GM21619 (cell line): ENCODE measurements at regions not wholly inside any gene's neighbourhood (a gene's known extent, or its start where the extent isn't known, plus 50 kb on each side); places are given as distances from the start of the nearest gene placed in this dataset.
"Not testable (repeated sequence)": the region's sequence is repeated elsewhere in the genome, so short reads cannot be mapped to it uniquely, and the experiment has no call there.

Source experiments
- ATAC-seq: cut with Tn5 transposase; IDR thresholded peaks from one replicate; pipeline ENCODE4 v1.9.1; 2021; ENCODE audit not compliant: unreplicated experiment

- no peak for ATAC-seq
Measured at GRCh38 chr2:52501715-52502475, 1265.7 kb upstream of the CHAC2 start.

GRCh38 chr2:52500561-52500960, 1267.0 kb upstream of the CHAC2 start:
- no peak for ATAC-seq

- no peak for ATAC-seq
Measured at GRCh38 chr2:52498077-52498750, 1269.4 kb upstream of the CHAC2 start.

- no peak for ATAC-seq
Measured at GRCh38 chr2:52495816-52496215, 1271.8 kb upstream of the CHAC2 start.

GRCh38 chr2:52477166-52477565, 1290.4 kb upstream of the CHAC2 start:
- ATAC-seq, result no peak

- ATAC-seq, result no peak
Measured at GRCh38 chr2:52475590-52475989, 1292.0 kb upstream of the CHAC2 start.

- no peak for ATAC-seq
Measured at GRCh38 chr2:52474091-52474490, 1293.5 kb upstream of the CHAC2 start.

GRCh38 chr2:52473526-52473925, 1294.1 kb upstream of the CHAC2 start:
- no peak for ATAC-seq

- ATAC-seq, result not testable (repeated sequence)
Measured at GRCh38 chr2:52470457-52470856, 1297.1 kb upstream of the CHAC2 start.

- no peak for ATAC-seq
Measured at GRCh38 chr2:52467189-52467588, 1300.4 kb upstream of the CHAC2 start.

GRCh38 chr2:52465287-52465686, 1302.3 kb upstream of the CHAC2 start:
- ATAC-seq, result no peak

GRCh38 chr2:52463457-52463856, 1304.1 kb upstream of the CHAC2 start:
- no peak for ATAC-seq

GRCh38 chr2:52456561-52457377, 1310.8 kb upstream of the CHAC2 start:
- ATAC-seq, result no peak

- no peak for ATAC-seq
Measured at GRCh38 chr2:52454962-52455361, 1312.6 kb upstream of the CHAC2 start.

- no peak for ATAC-seq
Measured at GRCh38 chr2:52452201-52452600, 1315.4 kb upstream of the CHAC2 start.

- no peak for ATAC-seq
Measured at GRCh38 chr2:52445686-52446085, 1321.9 kb upstream of the CHAC2 start.

- ATAC-seq, result no peak
Measured at GRCh38 chr2:52431352-52431760, 1336.2 kb upstream of the CHAC2 start.

GRCh38 chr2:52429740-52430139, 1337.9 kb upstream of the CHAC2 start:
- ATAC-seq, result no peak

- ATAC-seq, result no peak
Measured at GRCh38 chr2:52429171-52429570, 1338.4 kb upstream of the CHAC2 start.

- ATAC-seq, result no peak
Measured at GRCh38 chr2:52428224-52428623, 1339.4 kb upstream of the CHAC2 start.

- ATAC-seq, result no peak
Measured at GRCh38 chr2:52423655-52424054, 1343.9 kb upstream of the CHAC2 start.

- no peak for ATAC-seq
Measured at GRCh38 chr2:52423111-52423510, 1344.5 kb upstream of the CHAC2 start.
